G401.6 (cell line): ENCODE measurements at regions not wholly inside any gene's neighbourhood (a gene's known extent, or its start where the extent isn't known, plus 50 kb on each side); places are given as distances from the start of the nearest gene placed in this dataset.
"Not testable (repeated sequence)": the region's sequence is repeated elsewhere in the genome, so short reads cannot be mapped to it uniquely, and the experiment has no call there.

Experiments
- FAIRE-seq: peaks from 2 replicates; lab custom pipeline; 2012; peaks lifted over from hg19 to GRCh38; lab: Jason Lieb, UNC

GRCh38 chr18:39274535-39274934, 1708.9 kb upstream of the CELF4 start:
- FAIRE-seq, result no peak

- FAIRE-seq, result no peak
These were observed 1706.6 kb upstream of the CELF4 start for GRCh38 chr18:39272230-39272629.

GRCh38 chr18:39271654-39272053, 1706.1 kb upstream of the CELF4 start:
- FAIRE-seq, result no peak

- FAIRE-seq, result no peak
These were observed 1695.0 kb upstream of the CELF4 start for GRCh38 chr18:39260565-39260964.

- no peak for FAIRE-seq
These were observed 1694.1 kb upstream of the CELF4 start for GRCh38 chr18:39259736-39260135.

GRCh38 chr18:39244242-39244641, 1678.6 kb upstream of the CELF4 start:
- no peak for FAIRE-seq

- no peak for FAIRE-seq
These were observed 1675.9 kb upstream of the CELF4 start for GRCh38 chr18:39241534-39241933.

GRCh38 chr18:39238981-39239660, 1673.5 kb upstream of the CELF4 start:
- FAIRE-seq, result no peak

- FAIRE-seq, result no peak
These were observed 1669.6 kb upstream of the CELF4 start for GRCh38 chr18:39235118-39235719.

- no peak for FAIRE-seq
These were observed 1667.3 kb upstream of the CELF4 start for GRCh38 chr18:39232937-39233336.

GRCh38 chr18:39232490-39232889, 1666.9 kb upstream of the CELF4 start:
- FAIRE-seq, result no peak

GRCh38 chr18:39230086-39230803, 1664.6 kb upstream of the CELF4 start:
- no peak for FAIRE-seq

GRCh38 chr18:39227769-39228168, 1662.2 kb upstream of the CELF4 start:
- FAIRE-seq, result not testable (repeated sequence)

GRCh38 chr18:39225373-39225772, 1659.8 kb upstream of the CELF4 start:
- FAIRE-seq, result no peak

GRCh38 chr18:39223283-39223682, 1657.7 kb upstream of the CELF4 start:
- no peak for FAIRE-seq

GRCh38 chr18:39215920-39216319, 1650.3 kb upstream of the CELF4 start:
- FAIRE-seq, result no peak

- no peak for FAIRE-seq
These were observed 1645.9 kb upstream of the CELF4 start for GRCh38 chr18:39211461-39211860.

- FAIRE-seq, result no peak
These were observed 1643.6 kb upstream of the CELF4 start for GRCh38 chr18:39209173-39209572.

- FAIRE-seq, result no peak
These were observed 1643.1 kb upstream of the CELF4 start for GRCh38 chr18:39208729-39209128.

- no peak for FAIRE-seq
These were observed 1642.6 kb upstream of the CELF4 start for GRCh38 chr18:39208190-39208589.

GRCh38 chr18:39206398-39207103, 1641.0 kb upstream of the CELF4 start:
- FAIRE-seq, result peak; percentile 28

- FAIRE-seq, result no peak
These were observed 1640.1 kb upstream of the CELF4 start for GRCh38 chr18:39205565-39206195.
